HepG2 (cell line): ENCODE measurements at regions not wholly inside any gene's neighbourhood (a gene's known extent, or its start where the extent isn't known, plus 50 kb on each side); places are given as distances from the start of the nearest gene placed in this dataset.

Source experiments
- EP300 ChIP-seq, 3 experiments: sonication (generic) in 1 of 3; formaldehyde crosslinking in 1 of 3; IDR thresholded peaks; 2 replicates each; pipeline versions ENCODE4 v1.5.1 to v1.6.1; 2011 to 2020; ENCODE audit warnings: low read depth in 2 of 3, low read length in 2 of 3, borderline replicate concordance in 1 of 3, improper control_type of control experiment in 1 of 3, mild to moderate bottlenecking in 1 of 3, missing genetic modification reagents in 1 of 3, moderate library complexity in 1 of 3
- KDM2A ChIP-seq: sonication (generic); formaldehyde crosslinking; IDR thresholded peaks from 2 replicates; pipeline ENCODE4 v1.4.0; 2020; ENCODE audit warnings: low read depth, missing genetic modification reagents, borderline replicate concordance
- TF ChIP-seq, protein P1 (sequence below): sonication (generic); formaldehyde crosslinking; IDR thresholded peaks from 2 replicates; pipeline ENCODE4 v1.4.0; 2020; ENCODE audit warnings: missing genetic modification reagents
- TF ChIP-seq, protein P2 (sequence below): sonication (generic); formaldehyde crosslinking; IDR thresholded peaks from 2 replicates; pipeline ENCODE4 v1.4.0; 2020; ENCODE audit warnings: mild to moderate bottlenecking, low read depth, missing genetic modification reagents

DNA sequence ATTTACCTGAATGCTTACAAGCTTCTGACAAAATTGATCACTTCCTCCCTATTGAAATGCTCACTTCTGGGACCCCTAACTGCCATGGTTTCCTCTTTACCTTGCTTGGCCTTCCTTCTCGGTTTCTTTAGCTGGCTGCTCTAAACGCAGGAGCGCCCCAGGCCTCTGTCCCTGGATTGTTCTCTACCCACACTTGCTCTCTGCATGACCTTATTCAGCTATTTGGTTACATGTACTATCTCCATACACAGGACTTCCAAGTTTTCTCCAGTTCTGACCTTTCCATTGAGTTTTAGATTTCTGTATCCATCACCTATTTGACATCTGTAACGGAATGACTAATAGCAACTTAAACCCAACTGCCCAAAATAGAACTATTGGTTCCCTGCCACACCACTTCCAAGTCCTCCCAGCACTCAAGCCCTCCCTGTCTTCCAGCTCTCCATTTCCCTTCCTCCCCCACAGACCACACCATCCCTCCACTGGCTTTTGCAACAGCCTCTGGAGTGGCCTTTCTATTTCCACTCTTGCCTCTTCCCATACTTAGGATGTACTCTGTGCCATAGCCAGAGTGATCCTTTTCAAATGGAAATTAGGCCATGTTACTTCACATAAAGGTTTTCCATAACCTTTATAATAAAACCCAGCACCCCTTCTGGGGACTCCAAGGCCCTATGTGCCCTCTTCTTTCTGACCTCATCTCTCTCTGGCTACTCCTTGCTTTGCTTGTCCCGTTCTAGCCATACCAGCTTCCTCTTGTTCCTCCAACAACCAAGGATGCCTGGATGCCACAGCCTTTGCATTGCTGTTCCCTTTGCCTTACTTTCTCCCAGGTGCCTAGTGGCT lies 202.2 kb downstream of the AEBP2 start:
- no peak for TF ChIP-seq KDM2A (CRISPR knock-in tag)
- TF ChIP-seq EP300 (IDR thresholded peaks at IDR 0.05; ENCODE audit: low read depth in 2 of 2, low read length in 2 of 2), result no peak
- TF ChIP-seq EP300 (CRISPR knock-in tag; IDR thresholded peaks at IDR 0.05; ENCODE audit: borderline replicate concordance), result no peak
- TF ChIP-seq, protein P1, sequence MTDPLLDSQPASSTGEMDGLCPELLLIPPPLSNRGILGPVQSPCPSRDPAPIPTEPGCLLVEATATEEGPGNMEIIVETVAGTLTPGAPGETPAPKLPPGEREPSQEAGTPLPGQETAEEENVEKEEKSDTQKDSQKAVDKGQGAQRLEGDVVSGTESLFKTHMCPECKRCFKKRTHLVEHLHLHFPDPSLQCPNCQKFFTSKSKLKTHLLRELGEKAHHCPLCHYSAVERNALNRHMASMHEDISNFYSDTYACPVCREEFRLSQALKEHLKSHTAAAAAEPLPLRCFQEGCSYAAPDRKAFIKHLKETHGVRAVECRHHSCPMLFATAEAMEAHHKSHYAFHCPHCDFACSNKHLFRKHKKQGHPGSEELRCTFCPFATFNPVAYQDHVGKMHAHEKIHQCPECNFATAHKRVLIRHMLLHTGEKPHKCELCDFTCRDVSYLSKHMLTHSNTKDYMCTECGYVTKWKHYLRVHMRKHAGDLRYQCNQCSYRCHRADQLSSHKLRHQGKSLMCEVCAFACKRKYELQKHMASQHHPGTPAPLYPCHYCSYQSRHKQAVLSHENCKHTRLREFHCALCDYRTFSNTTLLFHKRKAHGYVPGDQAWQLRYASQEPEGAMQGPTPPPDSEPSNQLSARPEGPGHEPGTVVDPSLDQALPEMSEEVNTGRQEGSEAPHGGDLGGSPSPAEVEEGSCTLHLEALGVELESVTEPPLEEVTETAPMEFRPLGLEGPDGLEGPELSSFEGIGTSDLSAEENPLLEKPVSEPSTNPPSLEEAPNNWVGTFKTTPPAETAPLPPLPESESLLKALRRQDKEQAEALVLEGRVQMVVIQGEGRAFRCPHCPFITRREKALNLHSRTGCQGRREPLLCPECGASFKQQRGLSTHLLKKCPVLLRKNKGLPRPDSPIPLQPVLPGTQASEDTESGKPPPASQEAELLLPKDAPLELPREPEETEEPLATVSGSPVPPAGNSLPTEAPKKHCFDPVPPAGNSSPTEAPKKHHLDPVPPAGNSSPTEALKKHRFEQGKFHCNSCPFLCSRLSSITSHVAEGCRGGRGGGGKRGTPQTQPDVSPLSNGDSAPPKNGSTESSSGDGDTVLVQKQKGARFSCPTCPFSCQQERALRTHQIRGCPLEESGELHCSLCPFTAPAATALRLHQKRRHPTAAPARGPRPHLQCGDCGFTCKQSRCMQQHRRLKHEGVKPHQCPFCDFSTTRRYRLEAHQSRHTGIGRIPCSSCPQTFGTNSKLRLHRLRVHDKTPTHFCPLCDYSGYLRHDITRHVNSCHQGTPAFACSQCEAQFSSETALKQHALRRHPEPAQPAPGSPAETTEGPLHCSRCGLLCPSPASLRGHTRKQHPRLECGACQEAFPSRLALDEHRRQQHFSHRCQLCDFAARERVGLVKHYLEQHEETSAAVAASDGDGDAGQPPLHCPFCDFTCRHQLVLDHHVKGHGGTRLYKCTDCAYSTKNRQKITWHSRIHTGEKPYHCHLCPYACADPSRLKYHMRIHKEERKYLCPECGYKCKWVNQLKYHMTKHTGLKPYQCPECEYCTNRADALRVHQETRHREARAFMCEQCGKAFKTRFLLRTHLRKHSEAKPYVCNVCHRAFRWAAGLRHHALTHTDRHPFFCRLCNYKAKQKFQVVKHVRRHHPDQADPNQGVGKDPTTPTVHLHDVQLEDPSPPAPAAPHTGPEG (CRISPR knock-in tag), result no peak
- TF ChIP-seq, protein P2, sequence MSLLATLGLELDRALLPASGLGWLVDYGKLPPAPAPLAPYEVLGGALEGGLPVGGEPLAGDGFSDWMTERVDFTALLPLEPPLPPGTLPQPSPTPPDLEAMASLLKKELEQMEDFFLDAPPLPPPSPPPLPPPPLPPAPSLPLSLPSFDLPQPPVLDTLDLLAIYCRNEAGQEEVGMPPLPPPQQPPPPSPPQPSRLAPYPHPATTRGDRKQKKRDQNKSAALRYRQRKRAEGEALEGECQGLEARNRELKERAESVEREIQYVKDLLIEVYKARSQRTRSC (CRISPR knock-in tag), result no peak
